H1 (cell line): ENCODE measurements at regions not wholly inside any gene's neighbourhood (a gene's known extent, or its start where the extent isn't known, plus 50 kb on each side); places are given as distances from the start of the nearest gene placed in this dataset.

ENCODE experiments used
- CTCF ChIA-PET: fragments of 300-600 bp; sonication (Branson Sonifier 250); formaldehyde crosslinking; loops from one replicate; lab custom pipeline; 2021; ENCODE audit not compliant: partially characterized antibody; lab: Charles Lee
- POLR2A ChIA-PET: fragments of 300-600 bp; sonication (Branson Sonifier 250); formaldehyde crosslinking; loops from one replicate; lab custom pipeline; 2021; ENCODE audit warnings: inconsistent platforms; ENCODE audit not compliant: partially characterized antibody; lab: Charles Lee
- DNase-seq, 2 experiments: peaks; one replicate each; pipeline versions ENCODE4 v3.0.0 to v3.0.0-alpha.2; 2010 to 2022; ENCODE audit warnings: low spot score in 2 of 2, low read depth in 1 of 2, mixed read lengths in 1 of 2
- FAIRE-seq: peaks from 2 replicates; lab custom pipeline; 2011; peaks lifted over from hg19 to GRCh38; lab: Jason Lieb, UNC
- H2AFZ ChIP-seq: 2 replicates; pipeline ENCODE4 v1.8.1; 2012; ENCODE audit warnings: low read length, inconsistent platforms
- H2AK5ac ChIP-seq: 2 replicates; pipeline ENCODE4 v1.6.1; 2013; ENCODE audit warnings: low read depth, low read length
- H2BK120ac ChIP-seq: replicated peaks from 2 replicates; pipeline ENCODE3; 2013; ENCODE audit warnings: low read depth, low read length, inconsistent platforms
- H2BK12ac ChIP-seq: 2 replicates; pipeline ENCODE4 v1.6.1; 2013; ENCODE audit warnings: low read depth, low read length
- H2BK15ac ChIP-seq: 2 replicates; pipeline ENCODE4 v1.6.1; 2013; ENCODE audit warnings: low read length
- H2BK20ac ChIP-seq: 2 replicates; pipeline ENCODE4 v1.6.1; 2013; ENCODE audit warnings: low read length
- H2BK5ac ChIP-seq: 2 replicates; pipeline ENCODE4 v1.6.1; 2013; ENCODE audit warnings: low read depth, low read length
- H3K14ac ChIP-seq: 2 replicates; pipeline ENCODE4 v1.6.1; 2013; ENCODE audit warnings: inconsistent platforms; ENCODE audit not compliant: insufficient read length
- H3K18ac ChIP-seq: 2 replicates; pipeline ENCODE4 v1.6.1; 2013; ENCODE audit warnings: low read length; ENCODE audit errors: extremely low read depth
- H3K23ac ChIP-seq: 2 replicates; pipeline ENCODE4 v1.6.1; 2013; ENCODE audit warnings: inconsistent platforms; ENCODE audit not compliant: insufficient read length
- H3K23me2 ChIP-seq: 2 replicates; pipeline ENCODE4 v1.6.1; 2013; ENCODE audit warnings: low read depth, low read length
- H3K27ac ChIP-seq: 2 replicates; pipeline ENCODE4 v1.6.1; 2011; ENCODE audit warnings: low read depth, low read length, inconsistent platforms
- H3K27me3 ChIP-seq, 4 experiments: replicated peaks in 1 of 4; 1 replicate in 1 of 4; 2 replicates in 3 of 4; pipeline versions ENCODE4 v1.6.1 to v1.8.1; 2011 to 2013; ENCODE audit warnings: low read length in 3 of 4, mild to moderate bottlenecking in 3 of 4, inconsistent platforms in 2 of 4, mixed read lengths in 2 of 4, moderate library complexity in 1 of 4; ENCODE audit not compliant: control insufficient read depth in 3 of 4, insufficient read depth in 3 of 4; ENCODE audit errors: extremely low read depth in 1 of 4
- H3K36me3 ChIP-seq, 4 experiments: 2 replicates each; pipeline versions ENCODE4 v1.6.1 to v1.8.1; 2011 to 2013; ENCODE audit warnings: mild to moderate bottlenecking in 4 of 4, low read length in 3 of 4, moderate library complexity in 2 of 4, control low read depth in 1 of 4, inconsistent platforms in 1 of 4; ENCODE audit not compliant: insufficient read depth in 4 of 4, control insufficient read depth in 2 of 4
- H3K4ac ChIP-seq: replicated peaks from 2 replicates; pipeline ENCODE3; 2013; ENCODE audit warnings: low read length, low read depth, mixed read lengths, inconsistent platforms; ENCODE audit not compliant: insufficient read length
- H3K4me1 ChIP-seq, 4 experiments: replicated peaks in 1 of 4; 1 replicate in 1 of 4; 2 replicates in 3 of 4; pipeline versions ENCODE4 v1.6.1 to v1.8.1; 2011 to 2013; ENCODE audit warnings: low read length in 3 of 4, inconsistent platforms in 2 of 4, mixed read lengths in 1 of 4; ENCODE audit not compliant: insufficient read depth in 4 of 4, control insufficient read depth in 3 of 4
- H3K4me2 ChIP-seq, 2 experiments: 2 replicates each; pipeline versions ENCODE4 v1.6.1 to v1.8.1; 2011 to 2013; ENCODE audit warnings: low read depth in 2 of 2, low read length in 2 of 2, control low read depth in 1 of 2, inconsistent platforms in 1 of 2, mild to moderate bottlenecking in 1 of 2; ENCODE audit not compliant: insufficient read depth in 1 of 2
- H3K4me3 ChIP-seq, 4 experiments: fragments of 200-600, 300-600 bp in 1 of 4; sonication (generic), shearing (Covaris generic), sonication (Bioruptor Twin) in 1 of 4; 2 replicates each; pipeline versions ENCODE4 v1.5.1 to v1.8.1; 2011 to 2016; ENCODE audit warnings: low read length in 4 of 4, low read depth in 3 of 4, control low read depth in 2 of 4, inconsistent platforms in 2 of 4, mild to moderate bottlenecking in 2 of 4, mixed read lengths in 1 of 4, moderate library complexity in 1 of 4; ENCODE audit not compliant: insufficient read depth in 2 of 4; ENCODE audit errors: extremely low read depth in 1 of 4
- H3K56ac ChIP-seq: replicated peaks from 2 replicates; pipeline ENCODE3; 2013; ENCODE audit warnings: low read depth, mild to moderate bottlenecking, mixed read lengths, low read length, inconsistent platforms; ENCODE audit not compliant: insufficient read length
- H3K79me1 ChIP-seq: 2 replicates; pipeline ENCODE4 v1.6.1; 2013; ENCODE audit warnings: low read depth, low read length, control low read depth
- H3K79me2 ChIP-seq, 2 experiments: 2 replicates each; pipeline versions ENCODE4 v1.6.1 to v1.8.1; 2012 to 2013; ENCODE audit warnings: low read length in 2 of 2, mild to moderate bottlenecking in 2 of 2, inconsistent platforms in 1 of 2; ENCODE audit not compliant: insufficient read depth in 2 of 2, control insufficient read depth in 1 of 2
- H3K9ac ChIP-seq, 4 experiments: replicated peaks in 1 of 4; 1 replicate in 1 of 4; 2 replicates in 3 of 4; pipeline versions ENCODE4 v1.6.1 to v1.8.1; 2011 to 2013; ENCODE audit warnings: low read depth in 3 of 4, low read length in 3 of 4, control low read depth in 2 of 4, mild to moderate bottlenecking in 2 of 4, moderate library complexity in 2 of 4, inconsistent platforms in 1 of 4; ENCODE audit errors: extremely low read depth in 1 of 4
- H3K9me3 ChIP-seq, 2 experiments: 2 replicates each; pipeline versions ENCODE4 v1.6.1 to v1.8.1; 2012 to 2013; ENCODE audit warnings: mild to moderate bottlenecking in 2 of 2, moderate library complexity in 2 of 2, control low read depth in 1 of 2, inconsistent platforms in 1 of 2, low read depth in 1 of 2, low read length in 1 of 2, mixed read lengths in 1 of 2; ENCODE audit not compliant: insufficient read depth in 2 of 2
- H4K20me1 ChIP-seq, 2 experiments: replicated peaks in 1 of 2; 2 replicates each; pipeline versions ENCODE3 to v1.8.1; 2011 to 2013; ENCODE audit warnings: inconsistent platforms in 2 of 2, low read length in 2 of 2, mild to moderate bottlenecking in 1 of 2; ENCODE audit not compliant: insufficient read depth in 2 of 2, control insufficient read depth in 1 of 2
- H4K5ac ChIP-seq: 2 replicates; pipeline ENCODE4 v1.6.1; 2013; ENCODE audit warnings: low read length, low read depth, mixed read lengths, inconsistent platforms; ENCODE audit not compliant: insufficient read length
- H4K8ac ChIP-seq: 2 replicates; pipeline ENCODE4 v1.8.0; 2013; ENCODE audit warnings: mild to moderate bottlenecking, moderate library complexity, low read length, inconsistent platforms; ENCODE audit not compliant: insufficient read depth; ENCODE audit errors: extremely low read depth
- H4K91ac ChIP-seq: replicated peaks from 2 replicates; pipeline ENCODE3; 2013; ENCODE audit warnings: low read length, mixed read lengths, inconsistent platforms; ENCODE audit not compliant: insufficient read length
- BCL11A ChIP-seq, 2 experiments: IDR thresholded peaks; one replicate each; pipeline ENCODE4 v1.6.1; 2011; ENCODE audit warnings: low read depth in 2 of 2, low read length in 2 of 2, mild to moderate bottlenecking in 2 of 2
- CEBPB ChIP-seq: IDR thresholded peaks from 2 replicates; pipeline ENCODE4 v1.6.1; 2012; ENCODE audit warnings: low read depth, low read length
- CHD2 ChIP-seq: IDR thresholded peaks from 2 replicates; pipeline ENCODE4 v1.6.1; 2012; ENCODE audit warnings: low read length, improper control_type of control experiment
- EZH2 ChIP-seq: fragments of 200-600 bp; sonication (generic); IDR thresholded peaks from 2 replicates; pipeline ENCODE4 v1.7.1; 2012; ENCODE audit warnings: low read depth, mild to moderate bottlenecking, moderate library complexity, low read length, inconsistent platforms; ENCODE audit not compliant: severe bottlenecking
- MAFK ChIP-seq: IDR thresholded peaks from 2 replicates; pipeline ENCODE4 v1.6.1; 2012; ENCODE audit warnings: low read depth, mild to moderate bottlenecking, improper control_type of control experiment, low read length
- RBBP5 ChIP-seq: IDR thresholded peaks from 2 replicates; pipeline ENCODE4 v1.7.1; 2012; ENCODE audit warnings: low read depth, mild to moderate bottlenecking, inconsistent platforms, low read length, moderate library complexity, borderline replicate concordance
- RFX5 ChIP-seq: IDR thresholded peaks from 2 replicates; pipeline ENCODE4 v1.6.1; 2011; ENCODE audit warnings: low read depth, low read length, improper control_type of control experiment, borderline replicate concordance
- RXRA ChIP-seq: IDR thresholded peaks from 2 replicates; pipeline ENCODE4 v1.6.1; 2011; ENCODE audit warnings: low read depth, mild to moderate bottlenecking, low read length, moderate library complexity; ENCODE audit not compliant: insufficient read depth
- SP2 ChIP-seq: IDR thresholded peaks from 2 replicates; pipeline ENCODE4 v1.6.1; 2012; ENCODE audit warnings: mild to moderate bottlenecking, low read length, inconsistent platforms
- SUZ12 ChIP-seq: fragments of 200-600 bp; sonication (generic); IDR thresholded peaks from 2 replicates; pipeline ENCODE4 v1.6.1; 2012; ENCODE audit warnings: mild to moderate bottlenecking, inconsistent platforms, low read length, moderate library complexity, mixed read lengths
- WGBS, 2 experiments: shearing (Covaris generic) in 1 of 2; methylation state at CpG; one replicate each; pipeline versions ENCODE4 v1.1.6 to v1.1.7; 2013 to 2015; ENCODE audit warnings: low lambda C conversion rate in 2 of 2, mixed read lengths in 2 of 2, inconsistent platforms in 1 of 2, low coverage in 1 of 2, missing lambda C conversion rate in 1 of 2; ENCODE audit not compliant: insufficient replicate concordance in 2 of 2, insufficient coverage in 1 of 2, insufficient read length in 1 of 2; ENCODE audit errors: extremely low coverage in 1 of 2, missing lambda C conversion rate in 1 of 2; 5-methylcytosine and 5-hydroxymethylcytosine counted together
- TF ChIP-seq, protein P1 (sequence below), 3 experiments: IDR thresholded peaks; 1 replicate in 2 of 3; 2 replicates in 1 of 3; pipeline versions ENCODE4 v1.5.1 to v1.6.1; 2011; ENCODE audit warnings: low read length in 3 of 3, mild to moderate bottlenecking in 3 of 3, inconsistent platforms in 2 of 3, low read depth in 1 of 3, moderate library complexity in 1 of 3; ENCODE audit not compliant: insufficient read depth in 1 of 3; ENCODE audit errors: control extremely low read depth in 1 of 3

DNA sequence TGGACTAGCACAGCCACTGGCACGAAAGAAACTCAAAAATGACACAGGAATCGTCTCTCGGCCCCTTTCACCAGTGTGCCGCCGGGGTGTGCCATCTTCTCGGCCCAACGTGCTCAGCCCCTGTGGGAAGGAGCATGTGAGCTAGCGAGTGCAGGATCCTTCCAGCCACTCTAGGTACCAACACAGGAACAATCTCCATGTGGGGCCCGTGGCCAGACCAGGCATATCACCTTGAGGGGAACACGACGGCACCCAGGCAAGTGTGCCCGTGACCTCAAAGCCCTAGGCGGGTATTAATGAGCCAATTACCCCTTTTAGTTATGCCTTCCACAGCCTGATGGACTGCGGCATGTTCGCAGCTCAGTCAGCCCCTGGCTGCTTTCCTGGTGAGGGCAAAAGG lies 231.5 kb downstream of the FAT4 start:
- H4K20me1 ChIP-seq: no peaks in the 10 kb centered on the region
- no peak overlapping the region for H3K56ac ChIP-seq
- H2BK20ac ChIP-seq: no peak overlapping the region
- no peaks in the 10 kb centered on the region for H3K23me2 ChIP-seq
- H3K4me2 ChIP-seq: no peak overlapping the region
- no peaks in the 10 kb centered on the region for H3K27me3 ChIP-seq
- H3K23ac ChIP-seq: no peak overlapping the region
- 89% methylated on average over 15 of the region's 15 CpGs; no CpG with 5 or more reads in 1 of the 2 experiments for WGBS, 2 experiments
- ChIA-PET CTCF (interaction anchor here (1.3 kb wide), 1 partner anchor 182 kb away, joined by 3 read pairs; no protein-coding TSS in a partner anchor), POLR2A (no interaction called here)
- no peak overlapping the region for H3K4ac ChIP-seq
- H2BK5ac ChIP-seq: no peak overlapping the region
- H4K8ac ChIP-seq: no peak overlapping the region
- TF ChIP-seq, protein P1, sequence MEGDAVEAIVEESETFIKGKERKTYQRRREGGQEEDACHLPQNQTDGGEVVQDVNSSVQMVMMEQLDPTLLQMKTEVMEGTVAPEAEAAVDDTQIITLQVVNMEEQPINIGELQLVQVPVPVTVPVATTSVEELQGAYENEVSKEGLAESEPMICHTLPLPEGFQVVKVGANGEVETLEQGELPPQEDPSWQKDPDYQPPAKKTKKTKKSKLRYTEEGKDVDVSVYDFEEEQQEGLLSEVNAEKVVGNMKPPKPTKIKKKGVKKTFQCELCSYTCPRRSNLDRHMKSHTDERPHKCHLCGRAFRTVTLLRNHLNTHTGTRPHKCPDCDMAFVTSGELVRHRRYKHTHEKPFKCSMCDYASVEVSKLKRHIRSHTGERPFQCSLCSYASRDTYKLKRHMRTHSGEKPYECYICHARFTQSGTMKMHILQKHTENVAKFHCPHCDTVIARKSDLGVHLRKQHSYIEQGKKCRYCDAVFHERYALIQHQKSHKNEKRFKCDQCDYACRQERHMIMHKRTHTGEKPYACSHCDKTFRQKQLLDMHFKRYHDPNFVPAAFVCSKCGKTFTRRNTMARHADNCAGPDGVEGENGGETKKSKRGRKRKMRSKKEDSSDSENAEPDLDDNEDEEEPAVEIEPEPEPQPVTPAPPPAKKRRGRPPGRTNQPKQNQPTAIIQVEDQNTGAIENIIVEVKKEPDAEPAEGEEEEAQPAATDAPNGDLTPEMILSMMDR (IDR thresholded peaks at IDR 0.05; ENCODE audit: control extremely low read depth in 1 of 3, insufficient read depth in 1 of 3, low read depth in 1 of 3, low read length in 3 of 3): no peak
- TF ChIP-seq SUZ12: no peak
- TF ChIP-seq RBBP5: no peak
- no peak for TF ChIP-seq CEBPB
- no peak for TF ChIP-seq SP2
- no peak for TF ChIP-seq EZH2
- TF ChIP-seq BCL11A (IDR thresholded peaks at IDR 0.05; ENCODE audit: low read depth in 2 of 2, low read length in 2 of 2): no peak
- TF ChIP-seq CHD2: no peak
- no peak for TF ChIP-seq MAFK
- no peak for TF ChIP-seq RXRA
- TF ChIP-seq RFX5: no peak
- FAIRE-seq (no peak), DNase-seq (no peak)
- H3K9ac ChIP-seq: no peak overlapping the region
- no peak overlapping the region for H3K4me3 ChIP-seq
- H2BK120ac ChIP-seq: no peak overlapping the region
- no peaks in the 10 kb centered on the region for H3K4me1 ChIP-seq
- no peak overlapping the region for H4K5ac ChIP-seq
- no peak overlapping the region for H2AK5ac ChIP-seq
- H2BK12ac ChIP-seq: 0 out of 2 replicates have a peak overlapping the region, but pooled peaks have one; percentile 21
- no peak overlapping the region for H4K91ac ChIP-seq
- H2AFZ ChIP-seq: no peak overlapping the region
- H3K79me1 ChIP-seq: no peaks in the 10 kb centered on the region
- H3K14ac ChIP-seq: no peak overlapping the region
- no peaks in the 10 kb centered on the region for H3K36me3 ChIP-seq
- H3K79me2 ChIP-seq: no peaks in the 10 kb centered on the region
- no peaks in the 10 kb centered on the region for H3K9me3 ChIP-seq
- H3K18ac ChIP-seq: no peak overlapping the region
- H2BK15ac ChIP-seq: no peak overlapping the region
- H3K27ac ChIP-seq: no peak overlapping the region
